22Rv1 (cell line): ENCODE measurements at regions not wholly inside any gene's neighbourhood (a gene's known extent, or its start where the extent isn't known, plus 50 kb on each side); places are given as distances from the start of the nearest gene placed in this dataset.

Experiments
- H3K27ac ChIP-seq: fragments of 450-650 bp; 2 replicates; pipeline ENCODE4 v1.5.1; 2017
- CTCF ChIP-seq: fragments of 450-650 bp; IDR thresholded peaks from 2 replicates; pipeline ENCODE4 v1.5.1; 2017; ENCODE audit warnings: mild to moderate bottlenecking
- ZFX ChIP-seq: fragments of 450-650 bp; IDR thresholded peaks from 2 replicates; pipeline ENCODE4 v1.6.1; 2017; ENCODE audit warnings: antibody characterized with exemption, borderline replicate concordance

GRCh38 chr5:15431923-15432322, 68.1 kb upstream of the FBXL7 start:
- no peak overlapping the region for H3K27ac ChIP-seq
- TF ChIP-seq CTCF: no peak
- TF ChIP-seq ZFX: no peak

- H3K27ac ChIP-seq: no peak overlapping the region
- TF ChIP-seq CTCF (no peak), ZFX (no peak)
Measured at GRCh38 chr5:15425766-15426165, 74.2 kb upstream of the FBXL7 start.

GRCh38 chr5:15424769-15425168, 75.2 kb upstream of the FBXL7 start:
- TF ChIP-seq CTCF: no peak
- no peak overlapping the region for H3K27ac ChIP-seq

GRCh38 chr5:15421921-15422412, 78.0 kb upstream of the FBXL7 start:
- H3K27ac ChIP-seq: no peak overlapping the region
- TF ChIP-seq ZFX: no peak
- TF ChIP-seq CTCF: no peak

GRCh38 chr5:15421381-15421780, 78.6 kb upstream of the FBXL7 start:
- TF ChIP-seq ZFX: no peak
- no peak for TF ChIP-seq CTCF
- no peak overlapping the region for H3K27ac ChIP-seq

- TF ChIP-seq CTCF: no peak
- no peak for TF ChIP-seq ZFX
- H3K27ac ChIP-seq: no peak overlapping the region
Measured at GRCh38 chr5:15420201-15420600, 79.8 kb upstream of the FBXL7 start.

GRCh38 chr5:15417156-15417555, 82.8 kb upstream of the FBXL7 start:
- TF ChIP-seq ZFX (no peak), CTCF (no peak)
- H3K27ac ChIP-seq: no peak overlapping the region
